Activated CD4-positive, alpha-beta T cell treated with anti-CD3 and anti-CD28 coated beads, Interleukin-2, amount 10 ng/mL, durations not matched to agents 7 days and 5 days (primary cell): ENCODE measurements at regions not wholly inside any gene's neighbourhood (a gene's known extent, or its start where the extent isn't known, plus 50 kb on each side); places are given as distances from the start of the nearest gene placed in this dataset.

ENCODE experiments used
- CTCF ChIA-PET: fragments of 350-600 bp; sonication (Branson Sonifier 250); formaldehyde crosslinking; loops from one replicate; lab custom pipeline; 2021; ENCODE audit warnings: antibody characterized with exemption; lab: Charles Lee
- POLR2A ChIA-PET: fragments of 350-600 bp; sonication (Branson Sonifier 250); formaldehyde crosslinking; loops from one replicate; lab custom pipeline; 2021; ENCODE audit warnings: antibody characterized with exemption; lab: Charles Lee
- DNase-seq: peaks from one replicate; pipeline ENCODE4 v3.0.0-alpha.2; 2020
- H3K27ac Mint-ChIP-seq: one replicate; pipeline ENCODE4 v1.8.0; 2021; ENCODE audit warnings: mild to moderate bottlenecking, moderate library complexity, mixed read lengths
- H3K27me3 Mint-ChIP-seq: one replicate; pipeline ENCODE4 v1.8.0; 2021; ENCODE audit warnings: mixed read lengths
- H3K36me3 Mint-ChIP-seq: one replicate; pipeline ENCODE4 v1.8.0; 2021; ENCODE audit warnings: low read depth, mixed read lengths
- H3K4me1 Mint-ChIP-seq: one replicate; pipeline ENCODE4 v1.8.0; 2021; ENCODE audit warnings: mixed read lengths
- H3K4me3 Mint-ChIP-seq: one replicate; pipeline ENCODE4 v1.8.0; 2021; ENCODE audit warnings: mild to moderate bottlenecking, moderate library complexity, mixed read lengths
- H3K9me3 Mint-ChIP-seq: one replicate; pipeline ENCODE4 v1.8.0; 2021; ENCODE audit warnings: mixed read lengths

DNA sequence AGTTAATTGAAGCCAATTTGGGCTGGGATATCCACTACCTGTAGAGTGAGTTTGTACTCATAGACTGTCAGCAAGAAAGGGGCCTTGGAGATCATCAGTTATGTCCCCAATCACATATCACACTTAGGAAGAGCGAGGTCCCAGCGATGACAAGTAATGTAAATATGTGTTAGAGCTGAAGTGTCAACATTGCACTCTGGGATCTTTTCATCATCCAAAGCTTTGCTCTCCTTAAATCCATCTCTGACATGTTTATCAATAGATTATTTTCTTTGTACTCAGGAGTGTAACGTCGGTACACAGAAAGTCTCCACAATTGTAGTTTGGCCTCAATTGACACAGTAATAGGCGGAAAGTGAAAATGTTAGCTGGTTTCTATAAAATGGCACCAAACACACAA is 113.7 kb upstream of the TPRG1 start:
- peaks cover 10% of the 10 kb centered on the region for H3K4me1 Mint-ChIP-seq
- ChIA-PET POLR2A (no interaction called here), CTCF (interaction anchor here (0.8 kb wide), 1 partner anchor 9 kb away, joined by 3 read pairs; no protein-coding TSS in a partner anchor)
- H3K27ac Mint-ChIP-seq, result no peak overlapping the region
- no peak for DNase-seq
- no peak overlapping the region for H3K4me3 Mint-ChIP-seq
- peaks cover 25% of the 10 kb centered on the region for H3K27me3 Mint-ChIP-seq
- H3K36me3 Mint-ChIP-seq, result peaks cover 4% of the 10 kb centered on the region
- peaks cover 14% of the 10 kb centered on the region for H3K9me3 Mint-ChIP-seq

DNA sequence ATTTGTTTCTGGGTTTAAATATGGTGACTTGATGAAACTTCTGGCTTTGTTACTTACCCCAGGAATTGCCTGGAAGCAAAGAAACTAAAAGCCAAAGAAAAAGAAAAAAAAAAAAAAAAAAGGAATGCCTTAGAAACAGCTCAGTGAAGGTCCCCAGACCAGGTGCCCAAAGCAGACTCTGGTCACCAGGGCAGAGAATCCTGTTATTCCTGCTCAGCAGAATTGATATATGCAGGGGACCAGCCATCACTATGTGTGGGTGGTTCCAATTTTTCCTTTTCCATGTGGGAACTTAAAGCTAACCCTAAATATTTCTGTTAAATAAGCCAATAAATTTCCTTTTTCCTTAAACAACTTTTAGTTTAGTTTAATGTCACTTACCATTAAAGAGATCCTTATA is 100.8 kb upstream of the TPRG1 start:
- H3K9me3 Mint-ChIP-seq, result peaks cover 5% of the 10 kb centered on the region
- CTCF ChIA-PET, result interaction anchor here (0.9 to 1.0 kb wide), 2 partner anchors 29 to 1331 kb away, joined by 3 read pairs; no protein-coding TSS in a partner anchor
- H3K27me3 Mint-ChIP-seq, result peaks cover 14% of the 10 kb centered on the region
- no peak for DNase-seq
- no peaks in the 10 kb centered on the region for H3K36me3 Mint-ChIP-seq
- peaks cover 2% of the 10 kb centered on the region for H3K4me1 Mint-ChIP-seq
- no peak overlapping the region for H3K27ac Mint-ChIP-seq
- H3K4me3 Mint-ChIP-seq, result no peak overlapping the region
- POLR2A ChIA-PET, result no interaction called here

DNA sequence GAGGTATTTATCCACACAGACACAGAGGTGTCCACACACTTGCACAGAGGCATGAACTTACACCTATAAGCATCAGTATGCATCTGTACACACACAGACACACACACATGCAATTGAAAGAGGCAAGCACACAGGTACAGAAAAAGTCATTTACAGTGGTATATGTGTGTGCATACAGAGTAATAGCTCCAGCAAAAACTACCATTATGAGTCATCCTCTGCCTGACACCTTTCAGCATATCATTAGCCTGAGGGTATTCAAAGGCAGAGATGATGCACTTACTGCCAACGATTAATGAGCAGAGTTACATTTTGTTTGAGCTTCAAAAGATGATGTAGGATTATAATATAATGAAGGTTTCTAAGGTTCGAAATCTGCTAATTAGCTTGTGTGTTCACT is 100.3 kb upstream of the TPRG1 start:
- peaks cover 5% of the 10 kb centered on the region for H3K9me3 Mint-ChIP-seq
- no peak overlapping the region for H3K27ac Mint-ChIP-seq
- DNase-seq, result no peak
- peaks cover 2% of the 10 kb centered on the region for H3K4me1 Mint-ChIP-seq
- ChIA-PET CTCF (interaction anchor here (0.9 kb wide), 2 partner anchors 11 to 30 kb away, joined by 3 read pairs; no protein-coding TSS in a partner anchor), POLR2A (interaction anchor here (0.6 kb wide), 1 partner anchor 29 kb away, joined by 3 read pairs; no protein-coding TSS in a partner anchor)
- no peak overlapping the region for H3K4me3 Mint-ChIP-seq
- no peaks in the 10 kb centered on the region for H3K36me3 Mint-ChIP-seq
- peaks cover 12% of the 10 kb centered on the region for H3K27me3 Mint-ChIP-seq

DNA sequence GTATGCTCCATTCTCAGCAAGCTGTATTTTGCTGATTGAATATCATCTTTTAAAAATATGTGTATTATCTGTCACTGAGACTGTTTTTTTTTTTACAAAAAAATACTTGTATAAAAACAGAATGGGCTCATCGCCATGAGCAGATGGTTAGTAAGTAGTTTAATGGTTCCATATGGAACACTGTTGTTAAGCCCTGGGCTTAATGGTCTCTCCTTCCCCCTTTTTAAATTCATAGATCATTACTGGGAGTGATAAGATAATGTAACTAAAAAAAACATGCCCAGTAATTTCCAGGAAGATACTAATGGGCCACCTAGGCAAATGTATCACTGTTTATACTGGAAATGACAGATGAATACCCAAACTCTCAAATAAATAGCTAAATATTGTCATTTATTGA is 95.3 kb upstream of the TPRG1 start:
- no peak for DNase-seq
- Mint-ChIP-seq H3K4me1 (no peaks in the 10 kb centered on the region), H3K27ac (no peak overlapping the region), H3K4me3 (no peak overlapping the region), H3K9me3 (no peaks in the 10 kb centered on the region), H3K36me3 (no peaks in the 10 kb centered on the region), H3K27me3 (peaks cover 11% of the 10 kb centered on the region)
- ChIA-PET CTCF (interaction anchor here (0.7 kb wide), 2 partner anchors 42 to 49 kb away, joined by 3 to 4 read pairs; no protein-coding TSS in a partner anchor), POLR2A (no interaction called here)

DNA sequence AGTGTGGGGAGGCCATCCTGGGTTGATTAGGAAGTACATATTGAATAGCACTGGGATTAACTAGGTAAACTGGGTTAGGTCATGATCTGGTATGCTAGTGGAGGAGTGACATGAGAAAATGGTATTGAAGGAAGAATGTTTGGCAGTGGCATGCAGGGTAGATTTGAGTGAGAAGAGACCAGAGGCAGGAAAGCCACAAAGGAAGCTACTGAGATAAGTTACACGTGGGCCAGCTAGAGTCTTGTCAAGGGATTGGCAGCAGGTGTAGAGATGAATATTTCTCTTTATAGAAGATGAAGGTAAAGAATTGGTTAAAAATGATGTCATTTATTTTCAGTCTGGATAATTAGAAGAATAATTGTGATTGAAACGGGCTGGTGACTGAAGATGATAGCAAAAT is 91.0 kb upstream of the TPRG1 start:
- CTCF ChIA-PET, result no interaction called here
- H3K4me1 Mint-ChIP-seq, result no peaks in the 10 kb centered on the region
- H3K4me3 Mint-ChIP-seq, result no peak overlapping the region
- peaks cover 5% of the 10 kb centered on the region for H3K27me3 Mint-ChIP-seq
- H3K9me3 Mint-ChIP-seq, result no peaks in the 10 kb centered on the region
- POLR2A ChIA-PET, result no interaction called here
- H3K36me3 Mint-ChIP-seq, result no peaks in the 10 kb centered on the region
- no peak for DNase-seq
- no peak overlapping the region for H3K27ac Mint-ChIP-seq

DNA sequence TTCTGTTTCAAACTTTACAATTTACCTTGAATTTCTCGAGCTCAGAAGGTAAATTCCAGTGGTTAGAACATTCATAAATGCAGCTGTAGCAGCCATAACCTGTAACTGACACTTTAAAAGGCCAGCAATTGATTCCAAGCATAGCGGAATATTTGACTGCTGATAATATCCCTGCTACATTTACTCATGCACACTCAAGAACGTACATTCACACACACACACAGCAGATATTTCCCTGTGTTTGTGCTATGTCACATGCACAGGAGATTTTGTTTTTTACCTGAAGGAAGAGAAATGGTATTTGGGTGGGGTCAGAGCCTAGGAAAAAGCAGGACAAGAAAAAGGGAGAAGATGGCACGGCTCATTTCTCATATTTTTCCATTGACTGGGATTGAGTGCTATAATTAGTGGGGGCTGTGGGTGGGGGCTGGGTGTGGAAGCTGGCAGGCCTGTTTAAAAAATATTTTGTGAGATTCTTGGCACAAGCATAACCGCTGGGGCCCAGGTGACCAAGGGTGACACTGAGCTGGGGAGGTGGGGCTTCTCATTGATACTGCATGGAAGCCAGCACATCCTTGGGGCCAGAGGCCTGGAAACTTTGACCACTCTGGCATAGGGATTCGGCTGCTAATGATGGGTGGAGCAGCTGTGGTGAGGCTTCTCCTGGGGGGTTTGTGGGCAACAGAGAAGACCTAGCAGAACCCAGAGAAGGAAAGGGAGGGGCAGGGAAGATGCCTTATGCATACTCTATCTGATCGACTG is 88.9 kb upstream of the TPRG1 start:
- Mint-ChIP-seq H3K4me3 (no peak overlapping the region), H3K9me3 (no peaks in the 10 kb centered on the region), H3K36me3 (no peaks in the 10 kb centered on the region), H3K27ac (no peak overlapping the region), H3K4me1 (no peaks in the 10 kb centered on the region), H3K27me3 (peaks cover 3% of the 10 kb centered on the region)
- ChIA-PET CTCF (interaction anchor here (0.7 to 1.1 kb wide), 2 partner anchors 11 to 37 kb away, joined by 3 to 4 read pairs; no protein-coding TSS in a partner anchor), POLR2A (no interaction called here)
- no peak for DNase-seq

DNA sequence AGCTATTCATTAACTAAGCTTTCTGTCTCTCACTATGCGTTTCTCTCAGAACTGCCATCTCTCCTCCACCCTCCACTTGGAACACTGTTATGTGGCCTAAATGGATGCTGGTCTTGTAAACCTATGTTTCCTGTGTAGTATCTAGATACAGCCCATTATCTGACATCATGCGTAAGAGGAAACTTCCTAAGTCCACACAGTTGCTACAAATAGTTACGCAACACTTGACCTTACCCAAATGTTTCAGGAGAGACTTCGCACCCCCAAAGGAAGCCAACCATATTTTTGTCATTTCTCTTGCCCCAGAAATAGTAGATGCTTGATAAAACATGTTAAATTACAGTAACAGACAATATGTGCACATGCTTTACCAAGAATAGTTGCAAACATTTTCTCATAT is 87.2 kb upstream of the TPRG1 start:
- DNase-seq, result no peak
- ChIA-PET POLR2A (no interaction called here), CTCF (interaction anchor here (0.7 kb wide), 1 partner anchor 1715 kb away, joined by 3 read pairs; no protein-coding TSS in a partner anchor)
- no peaks in the 10 kb centered on the region for H3K4me1 Mint-ChIP-seq
- H3K27me3 Mint-ChIP-seq, result peaks cover 3% of the 10 kb centered on the region
- H3K36me3 Mint-ChIP-seq, result no peaks in the 10 kb centered on the region
- H3K27ac Mint-ChIP-seq, result no peak overlapping the region
- no peak overlapping the region for H3K4me3 Mint-ChIP-seq
- no peaks in the 10 kb centered on the region for H3K9me3 Mint-ChIP-seq

DNA sequence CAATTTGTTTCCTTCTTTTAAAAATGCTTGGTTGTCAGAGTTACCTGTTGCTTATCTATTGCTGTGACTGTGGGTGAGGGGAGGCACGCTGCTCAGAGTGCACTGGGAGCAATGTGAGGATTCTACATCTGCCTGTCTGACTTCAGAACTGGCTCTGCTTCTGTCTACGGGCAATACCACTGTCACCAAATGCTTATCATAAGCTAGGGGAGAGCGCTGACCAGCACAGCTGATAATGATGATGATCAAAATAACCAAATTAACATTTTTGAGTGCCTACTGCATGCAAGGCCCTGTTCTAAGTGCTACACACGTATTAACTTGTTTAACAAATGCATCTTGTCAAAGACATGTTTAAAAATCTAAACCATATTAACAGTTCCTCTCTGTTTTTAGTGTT is 79.2 kb upstream of the TPRG1 start:
- no peak overlapping the region for H3K4me3 Mint-ChIP-seq
- no peaks in the 10 kb centered on the region for H3K36me3 Mint-ChIP-seq
- no peaks in the 10 kb centered on the region for H3K9me3 Mint-ChIP-seq
- no peak for DNase-seq
- no peaks in the 10 kb centered on the region for H3K4me1 Mint-ChIP-seq
- peaks cover 15% of the 10 kb centered on the region for H3K27me3 Mint-ChIP-seq
- ChIA-PET POLR2A (no interaction called here), CTCF (interaction anchor here (0.6 kb wide), 1 partner anchor 137 kb away, joined by 3 read pairs; no protein-coding TSS in a partner anchor)
- H3K27ac Mint-ChIP-seq, result no peak overlapping the region

DNA sequence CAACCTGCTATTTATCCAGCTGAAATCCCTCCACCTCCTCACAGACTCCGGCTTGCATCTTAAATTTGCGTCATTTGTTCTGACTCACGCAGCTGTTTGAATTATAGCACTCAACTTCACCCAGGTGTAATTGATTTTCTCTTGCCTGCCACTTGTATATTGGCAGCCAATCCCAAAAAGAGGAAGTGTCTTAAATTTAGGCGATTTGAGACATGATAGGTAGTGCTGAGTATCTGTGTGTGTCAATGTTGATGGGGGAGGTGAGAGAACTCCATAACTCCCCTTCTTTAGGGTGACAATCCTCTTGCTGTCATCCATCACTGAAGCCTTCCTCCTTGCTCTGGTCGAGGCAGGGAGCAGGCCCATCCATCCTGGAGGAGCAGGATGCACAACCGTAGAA is 77.2 kb upstream of the TPRG1 start:
- H3K9me3 Mint-ChIP-seq, result no peaks in the 10 kb centered on the region
- ChIA-PET POLR2A (no interaction called here), CTCF (no interaction called here)
- no peaks in the 10 kb centered on the region for H3K36me3 Mint-ChIP-seq
- no peak overlapping the region for H3K4me3 Mint-ChIP-seq
- DNase-seq, result no peak
- H3K27me3 Mint-ChIP-seq, result peaks cover 12% of the 10 kb centered on the region
- no peak overlapping the region for H3K27ac Mint-ChIP-seq
- H3K4me1 Mint-ChIP-seq, result no peaks in the 10 kb centered on the region

DNA sequence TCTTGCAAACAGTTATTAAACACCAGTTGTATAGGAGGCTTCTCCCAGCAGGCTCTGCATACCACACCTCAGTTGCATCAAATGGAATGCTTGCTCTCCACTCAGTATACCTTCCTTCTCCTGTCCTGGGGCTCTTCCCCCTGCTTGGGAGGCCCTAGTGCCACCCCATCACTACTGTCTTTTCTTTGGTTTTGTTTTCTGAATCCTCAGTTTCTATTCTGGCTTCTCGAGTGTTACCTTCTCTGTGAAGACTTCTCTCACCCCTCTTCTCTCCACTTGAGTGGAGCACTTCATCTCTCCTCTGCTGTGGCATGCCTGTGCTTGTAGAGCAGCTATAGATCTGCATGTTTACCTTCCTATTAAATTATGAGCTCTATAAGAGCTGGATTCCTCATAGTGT is 75.7 kb upstream of the TPRG1 start:
- Mint-ChIP-seq H3K9me3 (no peaks in the 10 kb centered on the region), H3K27ac (no peak overlapping the region), H3K27me3 (peaks cover 9% of the 10 kb centered on the region), H3K4me3 (no peak overlapping the region), H3K4me1 (no peaks in the 10 kb centered on the region), H3K36me3 (no peaks in the 10 kb centered on the region)
- CTCF ChIA-PET, result interaction anchor here (1.1 to 1.2 kb wide), 3 partner anchors 19 to 1356 kb away, joined by 3 read pairs; no protein-coding TSS in a partner anchor
- POLR2A ChIA-PET, result no interaction called here
- DNase-seq, result no peak

DNA sequence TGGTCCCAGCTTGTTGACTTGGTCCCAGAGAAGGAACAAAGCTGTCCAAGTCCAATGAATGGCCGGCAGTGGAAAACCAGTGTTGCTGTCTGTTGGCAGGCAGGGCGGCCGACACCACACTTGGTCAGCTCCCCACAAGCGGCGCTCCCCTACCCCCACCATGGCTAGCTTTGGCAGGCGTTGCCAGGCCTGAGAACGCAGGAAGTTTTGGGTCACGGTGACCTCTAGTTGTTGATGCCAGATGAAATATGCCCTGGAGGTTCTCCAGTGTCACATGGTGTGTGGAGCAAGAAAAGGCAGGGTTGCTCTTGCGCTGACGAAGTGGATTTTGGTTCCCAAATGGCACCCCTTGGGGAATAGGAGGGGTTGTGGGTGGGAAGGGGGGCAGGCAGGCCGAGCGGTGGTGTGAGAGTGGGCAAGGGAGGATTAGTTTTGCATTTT is 72.7 kb upstream of the TPRG1 start:
- Mint-ChIP-seq H3K4me1 (no peaks in the 10 kb centered on the region), H3K36me3 (no peaks in the 10 kb centered on the region), H3K4me3 (no peak overlapping the region), H3K27ac (no peak overlapping the region), H3K9me3 (no peaks in the 10 kb centered on the region), H3K27me3 (no peaks in the 10 kb centered on the region)
- ChIA-PET CTCF (interaction anchor here (1.5 kb wide), 1 partner anchor 58 kb away, joined by 4 read pairs; no protein-coding TSS in a partner anchor), POLR2A (no interaction called here)
- no peak for DNase-seq

DNA sequence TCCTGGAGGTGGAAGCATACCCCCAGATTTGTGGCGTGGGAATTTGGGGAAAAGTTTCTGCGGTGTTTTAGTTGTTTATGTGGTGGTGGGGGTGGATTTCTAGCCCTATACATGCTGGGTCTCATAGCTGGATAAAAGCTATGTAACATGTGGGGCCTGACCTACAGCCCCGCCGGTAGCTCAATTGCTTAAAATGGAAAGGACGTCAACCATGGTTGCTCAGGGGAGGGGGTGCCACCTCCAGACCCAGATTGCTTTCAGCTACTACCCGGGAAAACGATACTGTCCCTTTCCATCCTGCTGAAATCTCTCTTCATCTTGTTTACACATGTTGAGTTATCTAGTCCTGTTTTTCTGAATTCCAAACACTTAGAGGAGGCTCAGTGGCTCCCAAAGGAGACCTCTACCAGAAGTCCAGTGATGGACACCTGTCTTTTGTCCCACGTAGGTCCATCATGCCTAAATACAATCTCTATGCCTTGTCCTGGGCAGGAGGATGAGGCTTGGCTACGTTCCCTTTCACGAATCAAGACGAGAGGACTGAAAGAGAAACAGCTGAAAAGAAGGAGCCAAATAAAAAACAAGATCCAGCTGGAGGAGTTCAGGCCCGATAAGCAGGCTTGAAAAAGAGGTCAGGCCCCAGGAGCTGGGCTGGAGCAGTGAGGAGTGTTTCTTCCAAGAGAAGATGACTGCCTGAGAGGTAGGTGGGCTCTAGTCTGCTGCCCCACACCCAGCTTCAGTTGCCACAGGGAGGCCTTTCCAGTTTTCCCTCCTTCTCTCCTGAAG is 72.1 kb upstream of the TPRG1 start:
- Mint-ChIP-seq H3K9me3 (no peaks in the 10 kb centered on the region), H3K4me1 (no peaks in the 10 kb centered on the region), H3K36me3 (no peaks in the 10 kb centered on the region), H3K27ac (no peak overlapping the region), H3K4me3 (no peak overlapping the region), H3K27me3 (no peaks in the 10 kb centered on the region)
- no peak for DNase-seq
- POLR2A ChIA-PET, result no interaction called here
- CTCF ChIA-PET, result interaction anchor here (1.5 kb wide), 1 partner anchor 58 kb away, joined by 4 read pairs; no protein-coding TSS in a partner anchor

DNA sequence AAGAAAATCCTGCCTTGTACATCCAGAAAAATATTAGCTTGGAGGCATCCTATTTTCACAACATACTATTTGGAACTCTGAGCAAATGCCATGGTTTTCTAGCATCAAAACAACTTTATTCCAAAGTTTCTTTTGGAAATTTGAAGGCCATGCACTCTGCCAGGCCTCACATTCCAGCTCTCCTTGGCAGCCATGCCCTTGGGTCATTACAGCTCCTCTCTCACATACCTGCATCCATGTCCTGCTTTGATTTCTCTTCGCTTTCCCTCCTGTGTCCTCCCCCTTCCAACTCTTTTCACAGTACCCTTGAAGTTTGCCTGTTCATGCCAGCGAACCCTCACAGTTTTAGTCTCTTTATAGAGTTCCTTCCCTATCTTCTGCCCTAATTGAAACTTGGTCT is 70.9 kb upstream of the TPRG1 start:
- Mint-ChIP-seq H3K9me3 (no peaks in the 10 kb centered on the region), H3K36me3 (no peaks in the 10 kb centered on the region), H3K4me1 (no peaks in the 10 kb centered on the region), H3K4me3 (no peak overlapping the region), H3K27ac (no peak overlapping the region), H3K27me3 (peaks cover 4% of the 10 kb centered on the region)
- ChIA-PET CTCF (interaction anchor here (0.6 to 0.8 kb wide), 2 partner anchors 59 to 1421 kb away, joined by 3 to 4 read pairs; no protein-coding TSS in a partner anchor), POLR2A (no interaction called here)
- no peak for DNase-seq
